ENCODE measurements at regions not wholly inside any gene's neighbourhood (a gene's known extent, or its start where the extent isn't known, plus 50 kb on each side); places are given as distances from the start of the nearest gene placed in this dataset.

DNA sequence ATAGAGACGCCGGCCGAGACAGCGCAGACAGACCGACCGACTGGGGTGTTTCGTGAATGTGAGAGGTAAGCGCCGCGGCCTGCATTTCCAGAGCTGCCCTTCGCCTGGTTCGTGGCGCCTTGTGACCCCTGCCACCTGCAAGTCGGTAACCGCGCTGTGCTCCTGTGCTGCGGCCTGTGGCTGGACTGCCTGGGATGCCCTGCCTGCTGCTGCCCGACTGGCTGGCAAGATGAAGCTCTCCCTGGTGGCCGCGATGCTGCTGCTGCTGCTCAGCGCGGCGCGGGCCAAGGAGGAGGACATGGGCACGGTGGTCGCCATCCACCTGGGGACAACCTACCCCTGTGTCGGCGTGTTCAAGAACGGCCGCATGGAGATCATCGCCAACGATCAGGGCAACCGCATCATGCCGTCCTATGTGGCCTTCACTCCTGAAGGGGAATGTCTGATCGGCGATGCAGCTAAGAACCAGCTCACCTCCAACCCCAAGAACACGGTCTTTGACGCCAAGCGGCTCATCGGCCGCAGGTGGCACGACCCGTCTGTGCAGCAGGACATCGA lies 150.8 kb downstream of the RRAGC start:
- TF ChIP-seq, protein P1, sequence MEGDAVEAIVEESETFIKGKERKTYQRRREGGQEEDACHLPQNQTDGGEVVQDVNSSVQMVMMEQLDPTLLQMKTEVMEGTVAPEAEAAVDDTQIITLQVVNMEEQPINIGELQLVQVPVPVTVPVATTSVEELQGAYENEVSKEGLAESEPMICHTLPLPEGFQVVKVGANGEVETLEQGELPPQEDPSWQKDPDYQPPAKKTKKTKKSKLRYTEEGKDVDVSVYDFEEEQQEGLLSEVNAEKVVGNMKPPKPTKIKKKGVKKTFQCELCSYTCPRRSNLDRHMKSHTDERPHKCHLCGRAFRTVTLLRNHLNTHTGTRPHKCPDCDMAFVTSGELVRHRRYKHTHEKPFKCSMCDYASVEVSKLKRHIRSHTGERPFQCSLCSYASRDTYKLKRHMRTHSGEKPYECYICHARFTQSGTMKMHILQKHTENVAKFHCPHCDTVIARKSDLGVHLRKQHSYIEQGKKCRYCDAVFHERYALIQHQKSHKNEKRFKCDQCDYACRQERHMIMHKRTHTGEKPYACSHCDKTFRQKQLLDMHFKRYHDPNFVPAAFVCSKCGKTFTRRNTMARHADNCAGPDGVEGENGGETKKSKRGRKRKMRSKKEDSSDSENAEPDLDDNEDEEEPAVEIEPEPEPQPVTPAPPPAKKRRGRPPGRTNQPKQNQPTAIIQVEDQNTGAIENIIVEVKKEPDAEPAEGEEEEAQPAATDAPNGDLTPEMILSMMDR (IDR thresholded peaks at IDR 0.05; ENCODE audit: low read length): no peak
- no peak for TF ChIP-seq EZH2 (IDR thresholded peaks at IDR 0.05; ENCODE audit: borderline replicate concordance, low read length)

All from OCI-LY1 (cell line).